ENCODE measurements at regions not wholly inside any gene's neighbourhood (a gene's known extent, or its start where the extent isn't known, plus 50 kb on each side); places are given as distances from the start of the nearest gene placed in this dataset.

DNA sequence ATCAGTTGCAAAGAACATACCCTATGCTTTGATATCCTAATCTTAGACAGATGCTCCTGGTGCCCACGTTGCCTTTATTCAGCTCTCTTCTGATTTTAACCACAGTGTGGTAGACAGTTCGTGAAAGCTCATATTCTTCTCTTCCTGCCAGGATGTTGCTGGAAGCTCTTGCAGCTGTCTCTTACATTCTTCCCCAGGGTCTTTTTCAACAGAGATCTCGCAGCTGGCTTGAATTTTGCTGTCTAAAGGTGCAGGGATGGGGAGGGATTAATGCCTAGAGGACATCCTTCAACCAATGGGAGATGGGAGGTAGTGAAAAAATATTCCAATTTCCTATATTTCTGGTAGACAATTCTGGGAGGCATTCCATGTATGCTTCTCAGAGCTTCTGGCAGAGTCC lies 150.0 kb upstream of the APP start:
- DNase-seq, result no peak

DNA sequence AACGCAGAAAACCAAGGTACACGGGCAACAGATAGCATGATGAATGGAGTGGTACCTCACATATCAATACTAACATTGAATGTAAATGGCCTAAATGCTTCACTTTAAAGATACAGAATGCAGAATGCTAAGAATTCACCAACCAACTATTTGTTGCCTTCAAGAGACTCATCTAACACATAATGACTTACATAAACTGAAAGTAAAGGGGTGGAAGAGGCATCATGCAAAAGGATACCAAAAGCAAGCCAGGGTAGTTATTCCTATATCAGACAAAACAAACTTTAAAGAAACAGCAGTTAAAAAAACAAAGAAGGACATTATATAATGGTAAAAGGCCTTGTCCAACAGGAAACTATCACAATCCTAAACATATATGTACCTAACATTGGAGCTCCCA lies 137.1 kb upstream of the APP start:
- no peaks in the 10 kb centered on the region for H3K36me3 ChIP-seq (ENCODE audit: control insufficient read depth, insufficient read depth, low read length)
- Mint-ChIP-seq H3K9me3 (peaks cover 0 to 8% (median 4%) of the 10 kb centered on the region in 7 donors), H3K36me3 (no peaks in the 10 kb centered on the region), H3K27ac (no peak overlapping the region), H3K4me3 (no peak overlapping the region), H3K4me1 (no peaks in the 10 kb centered on the region), H3K27me3 (peaks cover 4% of the 10 kb centered on the region)
- no peak overlapping the region for H3K4me3 ChIP-seq (ENCODE audit: low read depth, low read length)
- H3K4me1 ChIP-seq (ENCODE audit: control insufficient read depth, insufficient read depth, low read length, poor library complexity, severe bottlenecking), result no peaks in the 10 kb centered on the region
- DNase-seq (no peak), ATAC-seq (ENCODE audit: low read depth in 2 of 2) (no peak)
- H3K27ac ChIP-seq (ENCODE audit: insufficient read depth, low read length, poor library complexity, severe bottlenecking), result no peak overlapping the region
- no peaks in the 10 kb centered on the region for H3K9me3 ChIP-seq (ENCODE audit: control insufficient read depth in 2 of 2, low read length in 2 of 2)
- H3K27me3 ChIP-seq (ENCODE audit: control insufficient read depth, insufficient read depth, low read length), result no peaks in the 10 kb centered on the region

More for the DNA sequence above, 150.0 kb upstream of the APP start:
- Histone ChIP-seq H3K4me1 (ENCODE audit: control insufficient read depth, insufficient read depth, low read length, poor library complexity, severe bottlenecking) (no peaks in the 10 kb centered on the region), H3K4me3 (ENCODE audit: low read depth, low read length) (no peak overlapping the region), H3K9me3 (ENCODE audit: control insufficient read depth in 2 of 2, low read length in 2 of 2) (no peaks in the 10 kb centered on the region), H3K27me3 (ENCODE audit: control insufficient read depth, insufficient read depth, low read length) (no peaks in the 10 kb centered on the region), H3K36me3 (ENCODE audit: control insufficient read depth, insufficient read depth, low read length) (no peaks in the 10 kb centered on the region), H3K27ac (ENCODE audit: insufficient read depth, low read length, poor library complexity, severe bottlenecking) (no peak overlapping the region)
- no peak overlapping the region for H3K4me3 Mint-ChIP-seq
- peaks cover 5% of the 10 kb centered on the region for H3K27me3 Mint-ChIP-seq
- no peaks in the 10 kb centered on the region for H3K36me3 Mint-ChIP-seq
- no peak for ATAC-seq (ENCODE audit: low read depth in 2 of 2)
- H3K27ac Mint-ChIP-seq, result no peak overlapping the region
- H3K4me1 Mint-ChIP-seq, result no peaks in the 10 kb centered on the region
- peaks cover 0 to 6% (median 0%) of the 10 kb centered on the region in 7 donors for H3K9me3 Mint-ChIP-seq

DNA sequence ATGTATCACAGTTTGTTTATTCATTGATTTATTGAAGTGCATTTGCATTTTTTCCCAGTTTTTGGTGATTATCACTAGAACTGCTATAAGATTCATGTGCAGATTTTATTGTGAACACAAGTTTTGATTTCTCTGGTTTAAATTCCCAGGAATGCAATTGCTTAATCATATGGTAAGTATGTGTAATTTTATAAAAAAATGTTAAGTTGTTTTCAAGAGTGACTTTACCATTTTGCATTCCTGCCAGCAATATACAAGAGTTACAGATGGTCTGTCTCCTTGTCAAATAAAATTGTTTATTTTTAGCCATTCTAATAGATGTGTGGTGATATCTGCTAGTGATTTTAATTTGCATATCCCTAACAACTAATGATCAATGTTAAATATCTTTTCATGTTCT lies 127.3 kb upstream of the APP start:
- Mint-ChIP-seq H3K4me1 (no peaks in the 10 kb centered on the region), H3K36me3 (no peaks in the 10 kb centered on the region)

GRCh38 chr21:26293141-26293946 lies 122.8 kb upstream of the APP start:
- no peaks in the 10 kb centered on the region for H3K4me1 ChIP-seq (ENCODE audit: control insufficient read depth, insufficient read depth, low read length, poor library complexity, severe bottlenecking)
- H3K27me3 ChIP-seq (ENCODE audit: control insufficient read depth, insufficient read depth, low read length), result no peaks in the 10 kb centered on the region
- Mint-ChIP-seq H3K9me3 (peaks cover 0 to 12% (median 2%) of the 10 kb centered on the region in 7 donors), H3K27ac (no peak overlapping the region), H3K4me3 (no peak overlapping the region), H3K27me3 (no peaks in the 10 kb centered on the region), H3K36me3 (no peaks in the 10 kb centered on the region), H3K4me1 (no peaks in the 10 kb centered on the region)
- H3K36me3 ChIP-seq (ENCODE audit: control insufficient read depth, insufficient read depth, low read length), result no peaks in the 10 kb centered on the region
- H3K9me3 ChIP-seq (ENCODE audit: control insufficient read depth in 2 of 2, low read length in 2 of 2), result peaks cover 0 to 6% of the 10 kb centered on the region in 2 experiments
- DNase-seq, result no peak
- no peak overlapping the region for H3K27ac ChIP-seq (ENCODE audit: insufficient read depth, low read length, poor library complexity, severe bottlenecking)
- H3K4me3 ChIP-seq (ENCODE audit: low read depth, low read length), result no peak overlapping the region
- ATAC-seq (ENCODE audit: low read depth in 2 of 2), result no peak

More for the DNA sequence above, 127.3 kb upstream of the APP start:
- DNase-seq (no peak), ATAC-seq (ENCODE audit: low read depth in 2 of 2) (no peak)
- no peaks in the 10 kb centered on the region for H3K27me3 ChIP-seq (ENCODE audit: control insufficient read depth, insufficient read depth, low read length)
- H3K27ac Mint-ChIP-seq, result no peak overlapping the region
- peaks cover 0 to 18% (median 4%) of the 10 kb centered on the region in 7 donors for H3K9me3 Mint-ChIP-seq
- H3K9me3 ChIP-seq (ENCODE audit: control insufficient read depth in 2 of 2, low read length in 2 of 2), result peaks cover 0 to 6% of the 10 kb centered on the region in 2 experiments
- H3K27me3 Mint-ChIP-seq, result no peaks in the 10 kb centered on the region
- H3K27ac ChIP-seq (ENCODE audit: insufficient read depth, low read length, poor library complexity, severe bottlenecking), result no peak overlapping the region
- no peaks in the 10 kb centered on the region for H3K36me3 ChIP-seq (ENCODE audit: control insufficient read depth, insufficient read depth, low read length)
- no peak overlapping the region for H3K4me3 ChIP-seq (ENCODE audit: low read depth, low read length)
- no peak overlapping the region for H3K4me3 Mint-ChIP-seq
- H3K4me1 ChIP-seq (ENCODE audit: control insufficient read depth, insufficient read depth, low read length, poor library complexity, severe bottlenecking), result no peaks in the 10 kb centered on the region

- Histone ChIP-seq H3K4me3 (ENCODE audit: low read depth, low read length) (no peak overlapping the region), H3K27me3 (ENCODE audit: control insufficient read depth, insufficient read depth, low read length) (no peaks in the 10 kb centered on the region), H3K9me3 (ENCODE audit: control insufficient read depth in 2 of 2, low read length in 2 of 2) (no peaks in the 10 kb centered on the region), H3K4me1 (ENCODE audit: control insufficient read depth, insufficient read depth, low read length, poor library complexity, severe bottlenecking) (no peaks in the 10 kb centered on the region), H3K27ac (ENCODE audit: insufficient read depth, low read length, poor library complexity, severe bottlenecking) (no peak overlapping the region), H3K36me3 (ENCODE audit: control insufficient read depth, insufficient read depth, low read length) (no peaks in the 10 kb centered on the region)
- no peak overlapping the region for H3K4me3 Mint-ChIP-seq
- ATAC-seq (ENCODE audit: low read depth in 2 of 2) (no peak), DNase-seq (no peak)
- H3K36me3 Mint-ChIP-seq, result no peaks in the 10 kb centered on the region
- H3K27ac Mint-ChIP-seq, result peak overlapping the region in 1 of 3 donors; percentile 60
- no peaks in the 10 kb centered on the region for H3K4me1 Mint-ChIP-seq
- H3K9me3 Mint-ChIP-seq, result peaks cover 0 to 2% (median 0%) of the 10 kb centered on the region in 7 donors
- H3K27me3 Mint-ChIP-seq, result no peaks in the 10 kb centered on the region
These were observed 117.5 kb upstream of the APP start for GRCh38 chr21:26288026-26288425.

DNA sequence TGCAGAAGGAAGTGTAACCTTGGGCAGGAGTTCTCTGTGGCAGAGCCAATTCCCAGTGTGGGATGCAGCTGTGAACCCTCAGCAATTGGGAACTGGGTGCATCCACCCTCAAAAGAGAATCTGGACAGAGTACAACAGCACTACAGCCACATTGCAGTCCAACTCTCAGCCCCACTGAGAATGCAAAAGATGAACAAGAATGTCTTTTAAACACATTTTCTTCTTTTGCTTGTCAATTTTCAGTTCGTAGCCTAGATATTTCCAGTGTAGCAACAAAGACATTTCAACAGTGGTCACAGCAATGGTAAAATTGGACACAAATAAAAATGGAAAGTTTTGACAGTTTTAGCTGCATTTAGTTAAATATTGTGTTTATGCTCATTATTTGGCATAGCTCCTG lies 114.0 kb upstream of the APP start:
- no peaks in the 10 kb centered on the region for H3K4me1 Mint-ChIP-seq

DNA sequence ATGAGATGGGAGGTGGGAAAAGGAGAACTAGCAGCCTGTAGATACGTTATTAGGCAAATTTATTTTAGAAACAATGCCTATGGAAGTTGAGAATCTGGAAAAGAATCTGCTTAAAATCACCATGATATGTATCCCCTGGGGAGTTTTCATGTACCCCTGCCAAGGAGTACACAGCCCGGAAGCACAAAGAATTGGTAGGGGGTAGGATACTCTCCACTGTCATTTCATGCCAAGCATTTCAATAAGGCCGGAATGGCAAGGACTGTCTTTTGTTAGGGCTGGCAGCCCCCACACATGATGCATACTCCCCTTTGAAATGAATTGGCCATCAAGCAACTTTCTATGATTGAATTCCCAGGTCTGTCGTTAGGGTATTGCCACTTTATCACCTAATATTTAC lies 111.5 kb upstream of the APP start:
- H3K4me3 Mint-ChIP-seq, result no peak overlapping the region
- Histone ChIP-seq H3K27me3 (ENCODE audit: control insufficient read depth, insufficient read depth, low read length) (no peaks in the 10 kb centered on the region), H3K4me3 (ENCODE audit: low read depth, low read length) (no peak overlapping the region), H3K36me3 (ENCODE audit: control insufficient read depth, insufficient read depth, low read length) (no peaks in the 10 kb centered on the region), H3K27ac (ENCODE audit: insufficient read depth, low read length, poor library complexity, severe bottlenecking) (no peak overlapping the region), H3K9me3 (ENCODE audit: control insufficient read depth in 2 of 2, low read length in 2 of 2) (no peaks in the 10 kb centered on the region), H3K4me1 (ENCODE audit: control insufficient read depth, insufficient read depth, low read length, poor library complexity, severe bottlenecking) (no peaks in the 10 kb centered on the region)
- no peaks in the 10 kb centered on the region for H3K4me1 Mint-ChIP-seq
- H3K9me3 Mint-ChIP-seq, result peaks cover 0 to 7% (median 3%) of the 10 kb centered on the region in 7 donors
- no peak for DNase-seq
- no peak overlapping the region for H3K27ac Mint-ChIP-seq
- no peaks in the 10 kb centered on the region for H3K36me3 Mint-ChIP-seq
- no peaks in the 10 kb centered on the region for H3K27me3 Mint-ChIP-seq
- ATAC-seq (ENCODE audit: low read depth in 2 of 2), result no peak

More for the DNA sequence above, 114.0 kb upstream of the APP start:
- no peak for DNase-seq
- no peak for ATAC-seq (ENCODE audit: low read depth in 2 of 2)
- H3K9me3 ChIP-seq (ENCODE audit: control insufficient read depth in 2 of 2, low read length in 2 of 2), result no peaks in the 10 kb centered on the region
- Mint-ChIP-seq H3K27ac (no peak overlapping the region), H3K36me3 (no peaks in the 10 kb centered on the region), H3K27me3 (no peaks in the 10 kb centered on the region), H3K9me3 (peaks cover 0 to 6% (median 0%) of the 10 kb centered on the region in 7 donors), H3K4me3 (no peak overlapping the region)
- no peaks in the 10 kb centered on the region for H3K36me3 ChIP-seq (ENCODE audit: control insufficient read depth, insufficient read depth, low read length)
- no peak overlapping the region for H3K4me3 ChIP-seq (ENCODE audit: low read depth, low read length)
- no peak overlapping the region for H3K27ac ChIP-seq (ENCODE audit: insufficient read depth, low read length, poor library complexity, severe bottlenecking)
- H3K4me1 ChIP-seq (ENCODE audit: control insufficient read depth, insufficient read depth, low read length, poor library complexity, severe bottlenecking), result no peaks in the 10 kb centered on the region
- H3K27me3 ChIP-seq (ENCODE audit: control insufficient read depth, insufficient read depth, low read length), result no peaks in the 10 kb centered on the region

DNA sequence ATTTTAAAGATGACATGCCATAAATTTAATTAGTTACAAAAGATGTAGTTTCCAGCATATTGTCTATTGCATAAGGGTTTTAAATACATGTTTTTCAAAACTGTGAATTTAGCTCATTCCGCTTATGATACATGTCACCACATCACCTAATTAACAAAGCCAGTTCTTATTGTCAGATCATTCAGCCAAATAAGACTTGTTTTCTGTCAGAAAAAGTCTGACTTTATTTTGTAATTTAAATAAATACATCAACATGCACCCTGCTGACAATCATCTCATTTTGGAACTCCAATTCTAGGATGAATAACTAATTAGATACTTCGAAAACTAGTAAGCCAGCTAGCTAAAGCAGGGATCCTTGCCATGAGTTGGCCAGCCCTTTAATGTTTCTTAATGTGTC lies 110.9 kb upstream of the APP start:
- Histone ChIP-seq H3K4me1 (ENCODE audit: control insufficient read depth, insufficient read depth, low read length, poor library complexity, severe bottlenecking) (no peaks in the 10 kb centered on the region), H3K27me3 (ENCODE audit: control insufficient read depth, insufficient read depth, low read length) (no peaks in the 10 kb centered on the region), H3K9me3 (ENCODE audit: control insufficient read depth in 2 of 2, low read length in 2 of 2) (no peaks in the 10 kb centered on the region), H3K36me3 (ENCODE audit: control insufficient read depth, insufficient read depth, low read length) (no peaks in the 10 kb centered on the region), H3K27ac (ENCODE audit: insufficient read depth, low read length, poor library complexity, severe bottlenecking) (no peak overlapping the region), H3K4me3 (ENCODE audit: low read depth, low read length) (no peak overlapping the region)
- Mint-ChIP-seq H3K36me3 (no peaks in the 10 kb centered on the region), H3K27ac (no peak overlapping the region), H3K4me3 (no peak overlapping the region), H3K4me1 (no peaks in the 10 kb centered on the region), H3K27me3 (no peaks in the 10 kb centered on the region), H3K9me3 (peaks cover 0 to 9% (median 4%) of the 10 kb centered on the region in 7 donors)
- DNase-seq (no peak), ATAC-seq (ENCODE audit: low read depth in 2 of 2) (no peak)

Data from CD4-positive, CD25-positive, alpha-beta regulatory T cell (primary cell).